SW 1271 (cell line): ENCODE measurements at regions not wholly inside any gene's neighbourhood (a gene's known extent, or its start where the extent isn't known, plus 50 kb on each side); places are given as distances from the start of the nearest gene placed in this dataset.

Experiments used
- DNase-seq, 2 experiments: peaks; one replicate each; lab custom pipeline; 2025; lab: John Stamatoyannopoulos, UW

GRCh38 chr21:29228306-29228705 lies 70.4 kb upstream of the BACH1 start:
- no peak for DNase-seq

DNA sequence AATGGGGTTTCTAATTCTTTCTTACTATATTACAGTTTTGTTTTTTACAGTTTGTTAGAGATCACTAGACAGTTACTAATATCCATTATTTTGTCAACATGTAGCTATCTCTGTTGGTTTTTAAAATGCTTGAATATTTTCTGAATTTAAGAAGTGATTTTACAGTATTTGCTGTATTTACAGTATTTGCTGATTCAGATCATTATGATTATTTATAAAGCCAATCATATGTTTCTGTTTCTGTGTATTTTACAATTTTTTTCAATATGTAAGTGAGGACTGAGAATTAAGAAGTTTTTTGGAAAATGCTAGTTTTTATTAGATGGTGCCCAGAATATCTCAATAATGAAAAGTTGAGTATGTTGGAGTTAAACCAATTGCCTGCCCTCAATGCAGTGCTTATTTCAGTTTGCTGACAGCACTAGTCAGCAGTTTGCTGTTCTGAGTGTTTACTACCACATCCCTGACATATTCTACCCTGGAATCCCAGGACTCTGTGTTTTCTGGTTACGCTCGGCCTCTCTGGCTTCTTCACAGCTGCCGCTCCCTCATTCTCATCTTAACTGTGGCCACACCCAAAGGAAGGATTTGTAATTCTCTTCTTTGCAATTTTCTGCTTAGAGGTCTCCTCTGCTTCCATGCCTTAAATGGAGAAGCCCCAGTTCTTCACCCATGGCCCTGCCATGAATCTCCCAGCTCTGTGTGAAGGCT lies 68.0 kb upstream of the BACH1 start:
- no peak for DNase-seq

DNA sequence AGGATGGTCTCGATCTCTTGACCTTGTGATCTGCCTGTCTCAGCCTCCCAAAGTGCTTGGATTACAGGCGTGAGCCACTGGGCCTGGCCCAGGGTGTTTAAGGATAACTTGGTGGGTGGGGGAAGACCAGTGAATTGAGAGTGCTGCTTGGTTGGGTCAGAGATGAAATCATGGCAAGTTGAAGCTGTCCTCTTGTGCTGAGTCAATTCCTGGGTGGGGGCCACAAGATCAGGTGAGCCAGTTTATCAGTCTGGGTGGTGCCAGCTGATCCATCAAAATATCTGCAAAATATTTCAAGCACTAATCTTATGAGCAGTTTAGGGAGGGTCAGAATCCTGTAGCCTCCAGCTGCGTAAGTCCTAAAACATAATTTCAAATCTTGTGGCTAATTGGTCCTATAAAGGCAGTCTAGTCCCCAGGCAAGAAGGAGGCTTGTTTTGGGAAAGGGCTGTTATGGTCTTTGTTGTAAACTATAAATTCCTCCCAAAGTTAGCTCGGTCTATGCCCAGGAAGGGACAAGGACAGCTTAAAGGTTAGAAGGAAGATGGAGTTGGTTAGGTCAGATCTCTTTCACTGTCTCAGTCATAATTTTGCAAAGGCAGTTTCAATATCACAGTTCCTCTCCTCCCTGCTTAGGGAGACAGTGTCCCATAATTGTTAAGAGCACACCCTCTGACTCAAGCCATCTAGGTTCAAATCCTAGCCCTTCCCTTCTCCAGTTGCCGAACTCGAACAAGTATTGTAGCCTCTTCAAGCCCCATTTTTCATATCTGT lies 66.8 kb upstream of the BACH1 start:
- no peak for DNase-seq

GRCh38 chr21:29232530-29233255 lies 66.0 kb upstream of the BACH1 start:
- DNase-seq, result peak; percentile 32 to 37

GRCh38 chr21:29233256-29233546 lies 65.5 kb upstream of the BACH1 start:
- no peak for DNase-seq

- DNase-seq, result no peak
Measured at GRCh38 chr21:29233611-29234540, 64.8 kb upstream of the BACH1 start.

GRCh38 chr21:29235714-29236197 lies 63.0 kb upstream of the BACH1 start:
- no peak for DNase-seq

DNA sequence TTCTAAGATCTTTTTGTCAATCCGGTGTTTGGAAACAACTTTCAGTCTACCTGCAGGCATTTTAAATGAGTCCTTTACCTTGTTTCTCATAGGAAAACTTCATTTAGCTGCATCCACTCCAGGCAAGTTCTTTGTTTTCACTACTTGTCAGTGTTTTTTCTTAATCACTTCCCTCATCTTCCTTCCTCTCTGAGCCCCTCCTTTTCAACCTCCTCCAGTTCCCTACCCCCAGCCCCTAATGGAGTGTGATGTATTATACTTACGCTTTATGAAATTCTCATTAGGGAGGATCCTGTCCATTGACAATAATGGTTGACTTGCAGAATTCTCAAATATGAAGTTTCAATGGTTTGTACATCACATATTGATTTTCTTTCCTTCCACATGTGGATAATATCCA lies 62.5 kb upstream of the BACH1 start:
- DNase-seq, result no peak

DNA sequence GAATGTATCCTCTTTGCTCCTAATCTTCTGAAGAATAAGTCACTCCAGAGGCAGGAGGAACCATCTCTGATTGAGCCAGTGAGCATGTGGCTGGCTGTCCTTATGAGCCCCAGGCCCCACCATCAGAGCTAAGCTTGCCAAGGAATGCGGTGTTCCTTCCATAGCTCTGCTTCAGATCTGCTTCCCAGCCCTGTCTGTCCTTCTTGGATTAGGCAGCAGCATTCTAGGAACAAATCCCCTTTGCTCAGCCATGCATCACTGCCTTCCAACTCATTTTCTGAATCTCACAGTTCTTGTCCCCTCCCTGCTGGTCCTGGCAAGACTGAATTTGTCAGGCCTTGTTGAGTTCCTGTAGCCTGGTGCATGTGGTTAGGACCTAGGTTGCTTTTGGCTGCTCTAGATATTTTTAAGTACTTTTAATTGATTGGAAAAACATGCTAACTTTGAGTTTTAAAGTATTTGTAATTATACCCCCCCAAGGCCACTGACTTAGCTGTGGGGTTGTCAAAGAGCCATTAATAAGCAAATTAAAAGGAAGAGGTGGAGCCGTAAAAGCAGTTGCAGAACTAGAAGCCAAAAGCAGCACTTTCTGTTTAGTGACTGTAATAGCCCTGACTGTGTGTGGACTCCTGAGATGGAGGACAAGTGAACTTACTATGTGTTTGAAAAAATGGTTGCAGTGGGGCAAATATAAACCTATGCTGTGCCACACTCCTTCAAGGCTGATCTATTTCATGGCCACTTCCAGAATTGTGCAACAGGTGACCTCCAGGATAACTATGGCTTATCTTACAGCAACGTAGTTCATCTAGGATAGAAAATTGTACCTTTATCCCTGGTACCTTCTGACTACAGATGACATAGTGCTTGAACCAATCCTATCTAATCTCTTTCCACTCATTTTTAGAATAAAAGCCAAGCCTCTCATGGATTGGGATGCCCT lies 61.3 kb upstream of the BACH1 start:
- no peak for DNase-seq

DNA sequence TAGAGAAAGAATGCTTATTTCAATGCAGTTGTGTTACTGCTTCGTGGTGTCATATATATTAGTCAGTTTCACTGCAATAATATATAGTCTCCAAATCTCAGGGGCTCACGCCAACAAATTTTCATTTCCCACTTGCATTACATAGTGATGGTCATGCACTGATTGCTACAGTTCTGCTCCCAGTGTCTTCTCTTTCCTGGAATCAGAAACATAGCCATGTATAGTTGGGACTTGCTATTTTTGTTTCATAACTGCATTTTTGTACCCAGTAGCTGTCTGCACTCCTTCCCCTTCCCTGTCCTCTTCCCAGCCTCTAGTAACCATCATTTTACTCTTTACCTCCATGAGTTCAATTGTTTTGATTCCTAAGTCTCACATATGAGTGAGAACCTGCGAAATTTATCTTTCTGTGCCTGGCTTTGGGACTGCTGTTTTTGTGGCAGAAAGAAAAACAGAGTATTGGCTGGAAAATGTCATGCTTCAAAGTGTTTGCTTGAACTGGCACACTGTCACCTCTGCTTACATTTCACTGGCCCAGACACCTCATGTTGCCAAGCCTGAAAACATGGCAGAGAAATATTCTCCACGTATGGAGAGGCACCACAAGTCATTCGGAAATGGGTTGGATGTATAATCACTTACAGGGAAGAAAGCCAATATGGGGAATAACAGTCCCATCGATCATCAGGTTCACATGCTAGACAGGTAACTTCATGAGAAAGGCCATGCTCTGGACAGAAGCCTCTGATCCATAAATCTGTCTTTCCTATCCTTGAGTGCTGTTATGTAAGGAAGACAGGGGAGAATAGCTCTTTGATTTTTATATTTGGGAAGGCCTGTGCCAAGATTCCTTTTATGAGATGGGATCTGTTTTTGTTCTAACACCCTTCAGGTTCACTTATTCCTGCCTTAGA lies 60.4 kb upstream of the BACH1 start:
- DNase-seq, result no peak

GRCh38 chr21:29238967-29239290 lies 59.8 kb upstream of the BACH1 start:
- DNase-seq, result no peak

DNA sequence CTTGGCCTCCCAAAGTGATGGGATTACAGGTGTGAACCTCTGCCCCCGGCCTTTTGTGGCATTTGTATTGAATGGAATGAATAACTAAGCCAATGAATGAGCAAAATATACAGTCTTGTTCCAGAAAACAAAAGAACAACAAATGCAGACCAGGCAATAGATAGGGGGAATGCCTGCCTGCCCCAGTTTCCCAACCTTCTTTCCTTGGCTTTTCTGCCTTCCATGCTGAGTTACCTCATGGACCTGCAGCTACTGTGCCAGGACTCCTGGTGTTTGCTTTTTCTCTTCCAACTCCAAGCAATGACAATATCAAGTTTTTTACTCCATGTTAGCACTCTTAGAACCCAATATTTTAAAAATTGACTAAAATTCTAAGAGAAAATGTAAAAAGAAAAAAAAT lies 58.6 kb upstream of the BACH1 start:
- DNase-seq, result no peak

- no peak for DNase-seq
Measured at GRCh38 chr21:29242201-29242600, 56.5 kb upstream of the BACH1 start.

DNA sequence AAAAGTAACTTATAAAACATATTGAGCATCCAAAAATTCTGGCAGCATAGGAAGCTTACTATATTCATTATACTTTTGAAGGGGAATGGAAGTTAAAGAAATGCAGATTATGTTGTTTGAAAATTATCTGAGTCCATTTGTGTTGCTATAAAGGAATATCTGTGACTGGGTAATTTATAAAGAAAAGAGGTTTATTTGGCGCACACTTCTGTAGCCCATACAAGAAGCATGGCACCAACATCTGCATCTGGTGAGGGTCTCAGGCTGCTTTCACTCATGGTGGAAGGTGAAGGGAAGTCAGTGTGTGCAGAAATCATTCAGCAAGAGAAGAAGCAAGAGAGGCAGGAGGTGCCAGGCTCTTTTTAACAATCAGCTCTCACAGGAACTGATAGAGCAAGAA lies 55.5 kb upstream of the BACH1 start:
- DNase-seq, result no peak

- DNase-seq, result no peak
Measured at GRCh38 chr21:29245104-29245643, 53.5 kb upstream of the BACH1 start.

GRCh38 chr21:29245863-29246262 lies 52.9 kb upstream of the BACH1 start:
- DNase-seq, result no peak

DNA sequence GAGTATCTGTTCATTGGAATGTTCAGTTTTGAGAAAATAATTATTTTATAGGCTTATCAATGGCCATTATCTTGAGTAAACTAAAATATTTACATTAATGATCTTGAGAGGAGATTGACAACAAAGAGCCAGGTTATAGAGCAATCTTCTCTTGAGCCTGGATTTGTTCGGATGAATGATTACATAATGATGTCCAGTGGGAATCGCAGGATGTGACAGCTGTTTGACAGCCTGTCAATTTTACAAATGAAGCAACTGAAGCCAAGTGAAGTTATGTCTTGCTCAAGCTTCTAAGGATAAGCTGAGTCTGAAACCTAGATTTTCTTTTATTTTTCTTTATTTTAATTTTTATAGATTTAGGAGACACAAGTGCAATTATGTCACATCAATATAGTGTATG lies 52.1 kb upstream of the BACH1 start:
- no peak for DNase-seq

- DNase-seq, result no peak
Measured at GRCh38 chr21:29248124-29248523, 50.6 kb upstream of the BACH1 start.
